SK-N-MC (cell line): ENCODE measurements at regions not wholly inside any gene's neighbourhood (a gene's known extent, or its start where the extent isn't known, plus 50 kb on each side); places are given as distances from the start of the nearest gene placed in this dataset.

Experiments
- DNase-seq: peaks from one replicate; pipeline ENCODE4 v3.0.0-alpha.2; 2011; ENCODE audit warnings: low read depth, low spot score
- H3K27ac ChIP-seq: fragments of 200-600 bp; sonication (generic); 2 replicates; pipeline ENCODE4 v1.5.1; 2016; ENCODE audit warnings: mixed run types
- H3K36me3 ChIP-seq: fragments of 200-600 bp; sonication (generic); 2 replicates; pipeline ENCODE4 v1.6.1; 2017; ENCODE audit warnings: antibody characterized with exemption, low read length, mixed read lengths; ENCODE audit not compliant: insufficient read depth
- H3K4me3 ChIP-seq: fragments of 200-600 bp; sonication (generic); 2 replicates; pipeline ENCODE4 v1.5.1; 2016
- H3K9ac ChIP-seq: fragments of 200-600 bp; sonication (generic); 2 replicates; pipeline ENCODE4 v1.8.0; 2017; ENCODE audit warnings: mixed run types, mixed read lengths; ENCODE audit not compliant: insufficient read length
- H3K9me3 ChIP-seq: fragments of 200-600 bp; sonication (generic); 2 replicates; pipeline ENCODE4 v1.6.1; 2017; ENCODE audit warnings: low read depth, mild to moderate bottlenecking, antibody characterized with exemption, low read length, moderate library complexity, mixed read lengths
- EZH2 ChIP-seq: fragments of 200-600 bp; sonication (generic); IDR thresholded peaks from one replicate; pipeline ENCODE4 v1.6.1; 2017; ENCODE audit warnings: antibody characterized with exemption
- FOXP2 ChIP-seq: optimal IDR thresholded peaks from 2 replicates; pipeline ENCODE3; 2011; ENCODE audit warnings: mild to moderate bottlenecking, moderate library complexity; ENCODE audit not compliant: insufficient read depth; ENCODE audit errors: extremely low read length, control extremely low read depth
- POLR2AphosphoS5 ChIP-seq: IDR thresholded peaks from 2 replicates; pipeline ENCODE4 v1.6.1; 2012; ENCODE audit warnings: mild to moderate bottlenecking, low read depth, low read length, borderline replicate concordance

DNA sequence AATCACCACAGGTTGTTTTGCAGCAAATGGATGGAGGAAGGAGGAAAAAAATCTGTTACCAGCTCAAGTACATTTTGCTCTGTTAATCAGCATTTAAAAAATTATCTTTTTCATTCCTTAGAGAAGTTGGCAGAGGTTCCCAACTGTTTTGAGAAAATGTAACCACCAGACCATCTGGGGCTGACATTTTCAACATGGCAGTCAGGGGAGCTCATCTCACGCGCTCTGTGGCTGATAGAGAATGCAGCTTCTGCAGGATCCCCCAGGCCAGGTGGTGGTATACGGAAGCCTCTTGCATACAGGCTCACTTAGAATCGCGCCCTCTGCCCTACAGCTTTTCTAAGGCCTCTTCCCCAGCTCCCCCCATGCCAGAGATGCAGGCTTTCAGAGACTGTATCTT, 68.0 kb upstream of the OPCML start:
- H3K9me3 ChIP-seq, result no peaks in the 10 kb centered on the region
- H3K36me3 ChIP-seq, result no peaks in the 10 kb centered on the region
- TF ChIP-seq EZH2 (no peak), POLR2AphosphoS5 (no peak), FOXP2 (no peak)
- H3K4me3 ChIP-seq, result no peak overlapping the region
- no peak overlapping the region for H3K9ac ChIP-seq
- H3K27ac ChIP-seq, result no peak overlapping the region
- DNase-seq, result no peak

DNA sequence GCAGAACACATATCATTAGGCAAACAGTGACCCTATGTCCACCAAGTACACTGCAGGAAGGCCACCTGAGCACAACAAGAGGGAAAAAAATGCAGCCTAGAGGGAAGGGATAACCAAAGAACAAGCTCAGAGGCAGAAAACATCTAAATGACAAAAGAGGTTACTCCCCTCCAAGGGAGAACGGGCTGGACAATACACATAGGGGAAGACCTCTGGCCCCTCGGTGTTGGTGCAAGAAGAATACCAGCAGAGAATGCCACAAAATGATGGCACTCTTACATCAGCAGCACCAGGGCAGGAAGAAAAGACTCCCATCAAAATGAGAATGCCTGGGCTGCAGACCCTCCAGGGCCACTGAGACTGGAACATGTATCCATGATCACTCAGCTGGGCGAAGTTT, 66.6 kb upstream of the OPCML start:
- Histone ChIP-seq H3K9me3 (no peaks in the 10 kb centered on the region), H3K4me3 (no peak overlapping the region), H3K9ac (no peak overlapping the region), H3K27ac (no peak overlapping the region), H3K36me3 (no peaks in the 10 kb centered on the region)
- TF ChIP-seq EZH2, result no peak
- no peak for TF ChIP-seq POLR2AphosphoS5
- no peak for DNase-seq

DNA sequence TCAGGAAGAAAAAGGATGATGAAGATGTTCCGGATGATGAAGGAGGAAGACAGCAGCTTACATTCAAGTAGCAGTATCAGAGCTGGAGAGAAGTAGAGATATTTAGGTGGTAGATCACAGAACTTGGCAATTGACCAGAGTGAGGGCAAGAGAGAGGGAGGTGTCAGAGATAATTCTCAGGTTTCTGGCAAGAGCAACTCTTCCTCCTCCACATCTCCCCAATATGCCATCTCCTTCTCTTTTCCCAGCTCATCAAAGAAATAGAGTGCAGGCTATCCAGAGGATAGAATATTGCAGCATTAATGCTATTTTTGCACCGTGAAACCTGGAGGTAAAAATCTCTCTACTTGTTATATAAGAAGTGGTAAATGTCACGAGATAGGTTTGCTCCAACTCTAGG, 64.9 kb upstream of the OPCML start:
- Histone ChIP-seq H3K27ac (no peak overlapping the region), H3K4me3 (no peak overlapping the region), H3K9me3 (no peaks in the 10 kb centered on the region), H3K36me3 (no peaks in the 10 kb centered on the region), H3K9ac (no peak overlapping the region)
- DNase-seq, result no peak
- no peak for TF ChIP-seq EZH2
- no peak for TF ChIP-seq POLR2AphosphoS5
- no peak for TF ChIP-seq FOXP2

DNA sequence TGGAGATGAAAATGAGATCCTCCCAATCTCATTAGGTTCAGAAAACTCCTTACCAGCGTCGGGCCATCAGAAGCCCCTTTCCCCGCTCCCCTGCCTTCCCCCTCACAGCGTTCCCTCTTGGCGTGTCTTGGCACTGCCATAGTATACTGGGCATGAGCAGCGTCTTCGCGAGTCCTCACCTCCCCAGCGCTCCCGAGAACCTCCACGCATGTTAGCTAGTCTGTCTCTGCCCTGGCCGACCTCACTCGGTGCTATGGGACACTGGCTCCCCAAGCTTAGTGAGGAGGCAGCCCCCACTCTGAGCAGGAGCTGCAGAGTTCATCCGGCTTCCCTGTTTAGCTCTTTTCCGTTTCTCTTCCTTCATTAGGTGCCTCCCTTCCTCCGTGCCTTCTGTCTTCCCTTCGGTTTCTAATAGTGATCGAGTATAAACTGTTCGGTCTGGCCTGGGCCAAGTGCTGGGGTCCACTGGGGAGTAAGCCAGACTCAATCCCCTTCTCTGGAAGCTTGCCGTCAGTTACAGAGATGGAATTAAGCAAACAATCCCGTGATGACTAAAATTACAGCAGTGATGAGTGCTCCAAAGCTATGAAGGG, 63.8 kb upstream of the OPCML start:
- Histone ChIP-seq H3K9ac (no peak overlapping the region), H3K9me3 (no peaks in the 10 kb centered on the region), H3K36me3 (no peaks in the 10 kb centered on the region), H3K27ac (no peak overlapping the region), H3K4me3 (no peak overlapping the region)
- TF ChIP-seq FOXP2 (no peak), EZH2 (no peak)
- DNase-seq, result no peak

DNA sequence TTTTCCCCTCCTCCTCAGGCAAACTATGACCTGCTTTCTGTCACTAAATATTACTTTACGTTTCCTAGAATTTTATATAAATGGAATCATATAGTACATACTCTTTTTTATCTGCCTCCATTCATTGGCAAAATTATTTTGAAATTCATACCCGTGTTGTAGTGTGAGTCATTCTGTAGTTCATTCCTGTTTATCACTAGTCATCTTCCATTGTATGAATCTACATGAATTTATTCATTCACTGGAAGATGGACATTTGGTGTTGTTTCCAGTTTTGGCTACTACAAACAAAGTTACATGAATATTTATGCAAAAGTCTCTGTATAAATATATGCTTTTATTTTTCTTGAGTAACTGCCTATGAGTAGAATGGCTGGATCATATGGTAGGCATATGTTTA, 60.7 kb upstream of the OPCML start:
- DNase-seq, result no peak
- H3K9me3 ChIP-seq, result no peaks in the 10 kb centered on the region
- H3K36me3 ChIP-seq, result no peaks in the 10 kb centered on the region
- no peak overlapping the region for H3K4me3 ChIP-seq
- TF ChIP-seq FOXP2 (no peak), EZH2 (no peak), POLR2AphosphoS5 (no peak)
- H3K9ac ChIP-seq, result no peak overlapping the region
- no peak overlapping the region for H3K27ac ChIP-seq

DNA sequence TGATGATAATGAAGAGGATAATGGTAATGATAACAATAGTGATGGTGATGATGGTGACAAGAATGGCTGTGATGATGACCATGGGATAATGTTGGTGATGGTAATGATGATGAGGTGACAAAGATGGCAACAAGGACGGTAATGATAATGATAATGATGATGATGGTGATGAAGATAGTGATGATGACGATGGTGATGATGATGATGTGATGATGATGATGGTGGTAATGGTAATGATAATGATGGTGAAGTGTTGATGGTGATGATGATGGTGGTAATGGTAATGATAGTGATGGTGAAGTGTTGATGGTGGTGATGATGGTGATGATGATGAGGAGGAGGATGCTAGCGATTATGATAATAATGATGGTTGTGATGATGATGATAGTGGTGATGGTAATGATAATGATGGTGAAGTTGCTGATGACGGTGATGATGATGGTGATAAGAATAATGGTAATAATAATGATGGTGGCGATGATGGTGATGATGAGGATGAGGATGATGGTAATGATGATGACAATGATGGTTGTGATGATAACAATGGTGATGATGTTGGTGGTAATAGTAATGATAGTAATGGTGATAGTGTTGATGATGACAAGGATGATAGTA, 54.7 kb upstream of the OPCML start:
- DNase-seq, result no peak
- H3K36me3 ChIP-seq, result no peaks in the 10 kb centered on the region
- no peak overlapping the region for H3K9ac ChIP-seq
- TF ChIP-seq POLR2AphosphoS5, result no peak
- TF ChIP-seq FOXP2, result no peak
- no peak for TF ChIP-seq EZH2
- no peak overlapping the region for H3K4me3 ChIP-seq
- no peaks in the 10 kb centered on the region for H3K9me3 ChIP-seq
- no peak overlapping the region for H3K27ac ChIP-seq

DNA sequence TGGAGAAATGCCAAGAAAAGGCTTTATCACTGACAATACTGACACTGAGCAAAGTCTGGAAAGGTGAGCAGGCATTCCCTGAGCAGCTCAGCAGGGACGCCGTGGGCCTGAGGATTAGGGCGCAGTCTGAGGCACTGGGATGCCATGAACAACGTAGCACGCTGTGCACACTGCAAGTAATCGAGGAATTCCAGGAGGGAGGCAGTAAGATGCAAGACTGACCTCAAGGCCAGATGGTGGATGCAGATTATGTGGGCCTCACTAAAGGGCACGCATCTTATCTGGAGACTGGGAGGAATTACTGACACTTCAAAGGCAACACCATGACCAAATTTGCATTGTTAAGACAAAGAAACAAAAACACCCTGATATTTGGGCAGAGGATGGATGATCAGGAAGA, 50.4 kb upstream of the OPCML start:
- Histone ChIP-seq H3K9ac (no peak overlapping the region), H3K4me3 (no peak overlapping the region), H3K9me3 (no peaks in the 10 kb centered on the region), H3K27ac (no peak overlapping the region), H3K36me3 (no peaks in the 10 kb centered on the region)
- TF ChIP-seq POLR2AphosphoS5 (no peak), FOXP2 (no peak), EZH2 (no peak)
- no peak for DNase-seq

DNA sequence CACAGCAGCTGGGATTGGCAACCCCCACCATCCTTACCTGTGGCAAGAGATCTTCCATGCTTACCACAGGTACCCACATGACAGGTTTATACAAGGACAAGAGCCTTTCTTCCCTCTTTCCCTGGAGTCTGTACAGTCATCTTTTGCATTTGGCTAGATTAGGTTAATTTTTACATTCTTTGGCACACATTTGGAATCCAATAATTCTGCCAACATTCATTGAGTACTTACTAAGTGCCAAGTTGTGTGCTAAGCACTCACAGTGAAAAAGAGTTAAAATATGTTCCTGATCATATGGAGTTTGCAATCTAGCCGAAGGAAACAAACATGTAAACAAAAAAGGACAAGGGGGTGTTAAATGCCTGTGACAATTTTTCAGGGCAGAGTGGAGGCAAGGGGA, 50.0 kb upstream of the OPCML start:
- Histone ChIP-seq H3K27ac (no peak overlapping the region), H3K9me3 (no peaks in the 10 kb centered on the region), H3K4me3 (no peak overlapping the region), H3K36me3 (no peaks in the 10 kb centered on the region), H3K9ac (no peak overlapping the region)
- TF ChIP-seq EZH2 (no peak), FOXP2 (no peak), POLR2AphosphoS5 (no peak)
- no peak for DNase-seq
